WTC11 (cell line): ENCODE measurements at regions not wholly inside any gene's neighbourhood (a gene's known extent, or its start where the extent isn't known, plus 50 kb on each side); places are given as distances from the start of the nearest gene placed in this dataset.

Source experiments
- ATAC-seq: fragments of 200-7000 bp; cut with Tn5 transposase; 2 replicates; pipeline ENCODE4 v1.10.0; 2021; ENCODE audit warnings: mild to moderate bottlenecking, moderate library complexity
- CTCF ChIA-PET: fragments of 300-600 bp; sonication (Branson Sonifier 250); formaldehyde crosslinking; loops from one replicate; lab custom pipeline; 2021; ENCODE audit warnings: antibody characterized with exemption; lab: Charles Lee
- POLR2A ChIA-PET: fragments of 350-600 bp; sonication (Branson Sonifier 250); formaldehyde crosslinking; loops from one replicate; lab custom pipeline; 2021; ENCODE audit warnings: antibody characterized with exemption; lab: Charles Lee
- DNase-seq: peaks from one replicate; pipeline ENCODE4 v3.0.0; 2021; ENCODE audit warnings: low spot score
- H3K27ac Mint-ChIP-seq: 2 replicates; pipeline ENCODE4 v1.8.0; 2021; ENCODE audit warnings: mixed read lengths
- H3K27me3 Mint-ChIP-seq: 2 replicates; pipeline ENCODE4 v1.8.0; 2021; ENCODE audit warnings: low read depth, mild to moderate bottlenecking, moderate library complexity, mixed read lengths
- H3K36me3 Mint-ChIP-seq: 2 replicates; pipeline ENCODE4 v1.8.0; 2021; ENCODE audit warnings: mixed read lengths
- H3K4me1 Mint-ChIP-seq: 2 replicates; pipeline ENCODE4 v1.8.0; 2022; ENCODE audit warnings: mixed read lengths
- H3K4me3 Mint-ChIP-seq: 2 replicates; pipeline ENCODE4 v1.8.0; 2021; ENCODE audit warnings: mild to moderate bottlenecking, moderate library complexity, mixed read lengths
- H3K9me3 Mint-ChIP-seq: 2 replicates; pipeline ENCODE4 v1.8.0; 2021; ENCODE audit warnings: mixed read lengths
- ARID4B ChIP-seq: sonication (generic); formaldehyde crosslinking; IDR thresholded peaks from 2 replicates; pipeline ENCODE4 v1.8.0; 2023; ENCODE audit warnings: missing genetic modification reagents, mild to moderate bottlenecking, borderline replicate concordance
- ATF1 ChIP-seq: sonication (generic); formaldehyde crosslinking; IDR thresholded peaks from 2 replicates; pipeline ENCODE4 v1.8.1; 2023; ENCODE audit warnings: mild to moderate bottlenecking, moderate library complexity, missing genetic modification reagents
- ATF2 ChIP-seq: sonication (generic); formaldehyde crosslinking; IDR thresholded peaks from 2 replicates; pipeline ENCODE4 v1.8.1; 2022; ENCODE audit warnings: low read depth, missing genetic modification reagents, borderline replicate concordance
- ATF3 ChIP-seq: sonication (generic); formaldehyde crosslinking; conservative IDR thresholded peaks from 2 replicates; pipeline ENCODE4 v1.8.1; 2022; ENCODE audit warnings: mild to moderate bottlenecking, missing genetic modification reagents
- CTCF ChIP-seq: fragments of 200-600 bp; IDR thresholded peaks from 2 replicates; pipeline ENCODE4 v1.8.0; 2022; ENCODE audit warnings: antibody characterized with exemption
- ESRRA ChIP-seq: sonication (generic); formaldehyde crosslinking; IDR thresholded peaks from 2 replicates; pipeline ENCODE4 v1.8.1; 2022; ENCODE audit warnings: mild to moderate bottlenecking, missing genetic modification reagents, borderline replicate concordance
- GABPB1 ChIP-seq: sonication (generic); formaldehyde crosslinking; IDR thresholded peaks from 2 replicates; pipeline ENCODE4 v1.8.1; 2023; ENCODE audit warnings: mild to moderate bottlenecking, missing genetic modification reagents
- HMGA2 ChIP-seq: fragments of 250-450 bp; sonication (Bioruptor Pico); IDR thresholded peaks from 2 replicates; pipeline ENCODE4 v1.4.0; 2021; ENCODE audit warnings: mild to moderate bottlenecking, moderate library complexity
- HMGXB4 ChIP-seq: sonication (generic); formaldehyde crosslinking; IDR thresholded peaks from 2 replicates; pipeline ENCODE4 v1.8.1; 2023; ENCODE audit warnings: mild to moderate bottlenecking, moderate library complexity, missing genetic modification reagents
- IRF1 ChIP-seq: sonication (generic); formaldehyde crosslinking; IDR thresholded peaks from 2 replicates; pipeline ENCODE4 v1.8.0; 2023; ENCODE audit warnings: missing genetic modification reagents
- MAX ChIP-seq: sonication (generic); formaldehyde crosslinking; IDR thresholded peaks from 2 replicates; pipeline ENCODE4 v1.8.0; 2022; ENCODE audit warnings: mild to moderate bottlenecking, missing genetic modification reagents
- MLX ChIP-seq: sonication (generic); formaldehyde crosslinking; IDR thresholded peaks from 2 replicates; pipeline ENCODE4 v1.8.1; 2023; ENCODE audit warnings: mild to moderate bottlenecking, missing genetic modification reagents, moderate library complexity
- NFATC4 ChIP-seq: fragments of 250-450 bp; sonication (Bioruptor Pico); IDR thresholded peaks from 2 replicates; pipeline ENCODE4 v1.9.0; 2021; ENCODE audit warnings: mild to moderate bottlenecking
- NFYB ChIP-seq: sonication (generic); formaldehyde crosslinking; conservative IDR thresholded peaks from 2 replicates; pipeline ENCODE4 v1.8.0; 2022; ENCODE audit warnings: low read depth, missing genetic modification reagents
- NR2C2 ChIP-seq: sonication (generic); formaldehyde crosslinking; IDR thresholded peaks from 2 replicates; pipeline ENCODE4 v1.8.0; 2022; ENCODE audit warnings: mild to moderate bottlenecking, missing genetic modification reagents
- TP53 ChIP-seq: sonication (generic); formaldehyde crosslinking; IDR thresholded peaks from 2 replicates; pipeline ENCODE4 v1.8.1; 2023; ENCODE audit warnings: mild to moderate bottlenecking, missing genetic modification reagents
- ZMAT4 ChIP-seq: fragments of 250-450 bp; sonication (Bioruptor Pico); IDR thresholded peaks from 2 replicates; pipeline ENCODE4 v1.9.0; 2021; ENCODE audit warnings: mild to moderate bottlenecking
- ZNF396 ChIP-seq: fragments of 250-450 bp; sonication (Bioruptor Pico); IDR thresholded peaks from 2 replicates; pipeline ENCODE4 v1.8.0; 2021; ENCODE audit warnings: mild to moderate bottlenecking, moderate library complexity, borderline replicate concordance
- ZNF425 ChIP-seq: fragments of 250-450 bp; sonication (Bioruptor Pico); conservative IDR thresholded peaks from 2 replicates; pipeline ENCODE4 v1.9.0; 2021; ENCODE audit warnings: mild to moderate bottlenecking
- ZNF671 ChIP-seq: fragments of 250-450 bp; sonication (Bioruptor Pico); IDR thresholded peaks from 2 replicates; pipeline ENCODE4 v1.8.0; 2021; ENCODE audit warnings: mild to moderate bottlenecking

- TF ChIP-seq ZNF396 (CRISPR knock-in tag) (no peak), ATF3 (CRISPR knock-in tag) (no peak), GABPB1 (CRISPR knock-in tag) (no peak)
Observed at GRCh38 chrX:122154019-122154418, 1030.1 kb upstream of the GRIA3 start (continued).

- ChIA-PET POLR2A (no interaction called here), CTCF (no interaction called here)
- no peak for DNase-seq
- Mint-ChIP-seq H3K9me3 (no peaks in the 10 kb centered on the region), H3K27me3 (no peaks in the 10 kb centered on the region), H3K4me3 (no peak overlapping the region), H3K4me1 (peaks cover 3% of the 10 kb centered on the region; the same call in 1 of the 2 replicates), H3K36me3 (no peaks in the 10 kb centered on the region; the same call in 1 of the 2 replicates), H3K27ac (no peak overlapping the region)
- no peak for ATAC-seq
- no peak for TF ChIP-seq ARID4B
- no peak for TF ChIP-seq MLX (CRISPR knock-in tag)
- TF ChIP-seq MAX (CRISPR knock-in tag), result no peak
- no peak for TF ChIP-seq ATF1 (CRISPR knock-in tag)
- TF ChIP-seq TP53 (CRISPR knock-in tag), result no peak
- no peak for TF ChIP-seq ESRRA
Observed at GRCh38 chrX:122168241-122168640, 1015.8 kb upstream of the GRIA3 start.

- no peak for ATAC-seq
- no peak for DNase-seq
- Mint-ChIP-seq H3K9me3 (peaks cover 31% of the 10 kb centered on the region), H3K27me3 (peaks cover 4% of the 10 kb centered on the region; the same call in 1 of the 2 replicates), H3K4me1 (no peaks in the 10 kb centered on the region), H3K4me3 (no peak overlapping the region), H3K27ac (no peak overlapping the region), H3K36me3 (peaks cover 23% of the 10 kb centered on the region)
- CTCF ChIA-PET, result no interaction called here
- POLR2A ChIA-PET, result no interaction called here
- no peak for TF ChIP-seq HMGXB4 (CRISPR knock-in tag)
- no peak for TF ChIP-seq HMGA2 (CRISPR knock-in tag)
- no peak for TF ChIP-seq ZNF671 (CRISPR knock-in tag)
- TF ChIP-seq IRF1, result no peak
- no peak for TF ChIP-seq ZMAT4 (CRISPR knock-in tag)
- no peak for TF ChIP-seq NFATC4 (CRISPR knock-in tag)
- no peak for TF ChIP-seq ZNF425 (CRISPR knock-in tag)
- TF ChIP-seq ATF2 (CRISPR knock-in tag), result no peak
- no peak for TF ChIP-seq NFYB (CRISPR knock-in tag)
- no peak for TF ChIP-seq NR2C2 (CRISPR knock-in tag)
- TF ChIP-seq CTCF, result no peak
Observed at GRCh38 chrX:122184791-122185190, 999.3 kb upstream of the GRIA3 start.
